Renal pelvis (tissue), 1 donor: ENCODE measurements at regions not wholly inside any gene's neighbourhood (a gene's known extent, or its start where the extent isn't known, plus 50 kb on each side); places are given as distances from the start of the nearest gene placed in this dataset.
"Not testable (repeated sequence)": the region's sequence is repeated elsewhere in the genome, so short reads cannot be mapped to it uniquely, and the experiment has no call there.

Experiments
- DNase-seq: peaks from one replicate; pipeline ENCODE4 v3.0.0-alpha.2; 2013

DNA sequence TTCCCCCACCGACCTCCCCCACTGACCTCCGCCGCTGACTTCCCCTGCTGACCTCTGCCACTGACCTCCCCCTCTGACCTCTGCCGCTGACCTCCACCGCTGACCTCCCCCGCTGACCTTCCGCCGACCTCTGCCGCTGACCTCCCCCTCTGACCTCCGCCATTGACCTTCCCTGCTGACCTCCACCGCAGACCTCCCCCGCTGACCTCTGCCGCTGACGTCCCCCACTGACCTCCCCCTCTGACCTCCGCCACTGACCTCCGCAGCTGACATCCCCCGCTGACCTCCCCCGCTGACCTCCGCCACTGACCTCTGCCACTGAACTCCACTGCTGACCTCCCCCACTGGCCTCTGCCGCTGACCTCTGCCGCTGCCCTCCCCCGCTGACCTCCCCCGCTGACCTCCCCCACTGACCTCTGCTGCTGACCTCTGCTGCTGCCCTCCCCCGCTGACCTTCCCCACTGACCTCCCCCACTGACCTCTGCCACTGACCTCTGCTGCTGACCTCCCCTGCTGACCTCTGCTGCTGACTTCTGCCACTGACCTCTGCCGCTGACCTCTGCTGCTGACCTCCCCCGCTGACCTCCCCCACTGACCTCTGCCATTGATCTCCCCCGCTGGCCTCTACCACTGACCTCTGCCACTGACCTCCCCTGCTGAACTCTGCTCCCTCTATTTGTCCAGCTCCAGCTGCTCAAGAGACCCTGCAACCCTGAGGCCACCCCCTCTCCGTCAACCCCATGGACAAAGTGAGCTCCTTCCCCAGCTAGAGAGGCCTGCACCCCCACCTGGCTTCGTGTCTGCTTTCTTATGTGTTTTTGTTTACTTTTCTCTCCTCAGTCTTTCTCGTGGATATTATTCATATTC is 91.4 kb upstream of the AFDN start:
- no peak for DNase-seq

DNA sequence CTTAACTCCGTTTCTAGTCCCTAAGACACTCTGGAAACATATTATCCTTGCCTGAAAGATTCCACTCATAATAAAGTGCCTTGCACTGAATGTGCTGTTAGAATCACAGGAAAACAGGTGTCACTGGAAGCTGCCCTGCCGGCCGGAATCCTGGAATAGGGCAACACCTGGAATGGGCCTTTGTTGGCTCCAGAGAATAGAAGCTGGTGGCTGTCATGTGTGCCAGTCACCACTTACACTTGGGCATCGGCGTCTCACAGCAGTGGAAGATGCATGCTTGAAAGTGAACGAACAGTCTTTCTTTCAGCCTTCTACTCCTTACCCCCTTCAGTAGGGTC is 90.8 kb upstream of the AFDN start:
- no peak for DNase-seq

DNA sequence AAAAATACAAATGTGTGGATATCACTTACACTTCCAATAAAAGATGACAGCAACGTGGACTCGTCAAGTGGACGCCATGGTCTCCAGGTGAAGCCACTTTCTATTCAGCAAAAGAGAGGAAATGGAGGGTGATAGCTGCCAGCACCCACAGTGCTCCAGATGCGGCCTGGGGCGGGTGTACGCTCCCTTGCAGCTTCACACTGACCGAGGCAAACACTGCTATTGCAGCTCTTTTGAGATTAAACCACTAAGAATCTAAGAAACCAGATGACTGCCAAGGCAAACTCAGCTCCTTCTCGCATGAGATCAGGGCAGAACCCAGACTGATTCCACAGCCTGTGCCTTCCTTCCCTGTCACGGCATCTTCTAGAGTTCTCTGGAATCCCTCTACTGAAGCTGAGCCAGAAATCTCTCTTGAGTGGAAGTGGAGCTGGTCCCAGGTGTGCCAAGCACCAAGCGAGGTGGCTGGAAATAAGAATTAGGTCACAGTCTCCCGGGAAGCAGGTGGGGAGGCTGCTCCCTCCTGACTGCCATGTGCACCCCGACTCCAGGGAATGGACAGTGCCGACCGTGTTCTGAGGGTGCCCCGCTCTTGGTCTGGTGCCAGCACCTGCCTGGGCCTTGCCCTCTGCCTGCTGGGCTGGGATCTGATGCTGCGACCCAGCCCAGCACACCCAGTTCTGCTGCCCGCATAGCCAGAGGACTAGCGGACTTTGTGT is 90.1 kb upstream of the AFDN start:
- no peak for DNase-seq

DNA sequence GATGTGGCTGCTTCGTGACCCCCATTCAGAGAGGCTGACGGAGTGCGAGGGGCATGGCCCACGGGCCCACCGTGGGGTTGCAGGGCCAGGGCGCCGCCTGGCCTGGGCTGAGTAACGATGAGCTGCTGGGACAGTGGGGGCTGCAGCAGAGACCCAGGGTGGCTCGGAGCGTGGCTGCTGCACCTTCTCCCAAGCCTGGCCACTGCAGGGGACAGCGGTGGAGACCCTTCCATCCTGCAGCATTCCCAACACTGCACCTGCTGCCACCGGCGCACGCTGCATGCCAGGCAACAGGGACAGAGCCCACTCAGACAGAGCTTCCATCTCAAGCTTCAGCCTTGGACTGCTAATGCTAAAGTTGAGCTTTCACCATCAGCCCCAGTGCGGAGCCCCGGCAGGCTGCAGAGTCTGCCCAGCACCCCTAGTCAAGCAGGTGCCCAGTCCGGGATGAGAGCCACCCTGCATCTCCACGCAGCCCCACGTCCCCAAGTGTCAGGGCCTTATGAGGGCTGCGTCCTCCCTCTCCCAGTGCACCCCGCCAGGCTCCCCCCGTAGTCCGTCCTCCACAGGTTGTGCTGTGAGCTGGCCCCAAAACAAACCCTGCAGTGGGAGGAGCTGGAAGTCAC is 89.4 kb upstream of the AFDN start:
- DNase-seq: no peak

DNA sequence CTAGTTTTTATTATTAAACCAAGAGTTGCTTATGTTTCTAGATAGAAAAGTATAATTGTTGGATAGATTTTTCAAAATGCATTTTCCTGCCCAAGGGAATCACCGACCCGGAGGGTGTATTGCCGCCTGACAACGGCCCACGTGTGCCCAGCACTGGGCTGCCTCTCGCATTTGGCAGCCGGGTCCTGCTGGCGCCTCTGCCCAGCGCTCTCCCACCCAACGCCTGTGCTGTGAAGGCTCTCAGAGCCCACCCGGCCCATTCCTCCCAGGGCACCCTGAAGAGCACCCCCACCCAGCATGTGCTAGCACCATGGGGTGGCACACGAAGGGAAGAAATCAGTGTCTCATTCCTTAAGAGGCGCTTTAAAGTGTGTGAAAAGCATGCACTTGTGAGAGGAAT is 88.3 kb upstream of the AFDN start:
- DNase-seq: no peak

DNA sequence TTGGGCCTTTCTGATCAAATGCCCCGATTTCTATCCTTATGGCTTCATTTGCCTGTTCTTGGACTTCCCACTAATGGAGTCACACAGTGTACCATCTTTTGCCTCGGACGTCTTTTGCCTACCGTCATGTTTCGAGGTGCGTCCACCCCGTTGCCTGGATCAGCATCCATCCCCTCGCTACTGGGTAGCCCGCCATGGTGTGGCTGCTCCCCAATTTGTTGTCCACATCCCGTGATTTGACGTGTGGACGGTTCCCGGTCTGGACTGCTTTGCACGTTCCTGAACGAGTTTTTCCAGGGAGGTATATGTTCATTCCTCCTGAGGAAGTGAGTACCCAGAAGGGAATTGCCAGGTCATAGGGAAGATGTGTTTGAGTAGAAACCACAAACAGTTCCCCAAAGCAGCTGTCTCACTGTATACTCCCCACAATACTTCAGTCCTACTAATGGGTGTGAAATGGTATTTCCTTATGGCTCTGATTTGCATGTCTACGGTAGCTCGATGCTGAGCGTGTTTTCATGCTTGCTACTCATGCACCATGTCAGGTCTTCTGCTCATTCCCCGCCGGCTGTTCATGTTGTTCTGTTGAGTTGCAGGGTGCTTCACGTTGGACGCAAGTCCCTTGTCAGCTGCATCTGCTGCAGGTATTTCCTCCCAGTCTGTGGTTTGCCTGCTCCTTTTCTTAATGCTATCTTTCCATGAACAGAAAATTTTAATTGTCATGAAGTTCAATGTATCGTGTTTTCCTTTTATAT is 86.8 kb upstream of the AFDN start:
- no peak for DNase-seq

DNA sequence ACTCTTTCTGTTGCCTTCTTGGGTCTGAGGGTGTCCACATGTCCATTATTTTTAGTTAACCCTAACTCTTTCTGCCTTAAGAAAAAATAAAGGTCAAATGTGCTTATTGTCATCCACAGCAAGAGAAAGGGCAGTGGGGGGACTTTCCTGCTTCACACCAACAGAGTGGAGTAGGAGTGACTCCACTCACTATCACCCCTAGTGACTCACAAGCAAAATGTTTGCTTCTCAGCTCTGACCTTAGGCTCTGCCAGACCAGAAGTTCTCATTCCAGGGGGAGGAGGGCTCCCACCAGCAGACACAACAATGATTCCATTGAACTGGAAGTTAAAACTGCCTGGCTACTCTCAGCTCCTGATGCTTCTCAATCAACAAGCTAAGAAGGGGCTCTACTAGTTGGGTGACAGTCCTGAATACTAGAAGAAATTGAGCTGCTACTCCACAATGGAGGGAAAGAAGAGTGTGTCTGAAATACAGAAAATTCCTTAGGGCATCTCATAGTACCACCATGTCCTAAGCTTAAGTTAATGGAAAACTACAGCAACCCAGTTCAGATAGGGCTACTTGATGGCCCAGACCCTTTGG is 83.9 kb upstream of the AFDN start:
- DNase-seq: no peak

DNA sequence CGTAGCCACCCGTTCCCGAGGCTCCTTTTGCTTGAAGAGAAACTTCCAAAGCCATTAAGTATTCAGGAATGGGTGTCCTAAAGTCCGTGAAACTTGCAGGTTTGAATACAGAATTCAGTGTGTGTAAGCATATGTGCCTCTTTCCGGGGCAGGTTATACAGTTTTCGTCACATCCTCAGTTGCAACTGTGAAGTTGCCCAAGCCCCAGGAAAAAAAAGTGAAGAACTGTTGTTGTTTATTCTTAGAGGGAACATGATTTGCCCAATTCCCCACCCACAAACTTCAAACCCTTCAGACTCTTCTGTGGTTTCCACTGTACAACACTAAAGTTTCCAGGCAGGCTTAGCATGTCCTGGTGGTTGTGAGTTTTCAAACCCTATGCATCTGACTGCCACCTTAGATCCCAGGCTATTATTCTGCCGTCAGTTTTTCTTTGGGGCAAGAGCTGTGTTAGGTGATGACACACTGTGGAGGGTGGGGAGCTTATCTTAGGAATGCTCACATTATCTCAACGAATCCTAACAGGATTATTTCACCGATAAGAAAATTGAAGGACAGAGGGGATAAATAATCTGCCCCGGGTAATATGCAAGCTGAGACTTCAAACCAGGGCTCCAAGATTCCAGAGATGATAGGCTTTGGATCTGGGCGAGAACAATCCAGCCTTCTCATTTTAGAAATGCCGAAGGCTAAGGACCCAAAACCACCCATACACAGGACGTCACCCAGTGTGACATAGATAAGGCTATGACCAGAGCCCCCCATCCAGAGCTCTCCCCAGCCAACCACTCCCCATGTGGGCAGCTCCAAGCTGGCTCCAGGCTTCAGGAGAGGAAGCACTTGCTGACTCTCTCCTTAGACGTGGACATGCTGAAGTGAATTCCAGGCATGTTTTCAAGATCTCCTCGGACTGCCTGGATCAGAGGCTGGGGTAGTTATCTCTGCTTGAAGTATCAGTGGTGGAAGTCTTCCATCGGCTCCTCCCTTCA is 81.7 kb upstream of the AFDN start:
- no peak for DNase-seq

DNA sequence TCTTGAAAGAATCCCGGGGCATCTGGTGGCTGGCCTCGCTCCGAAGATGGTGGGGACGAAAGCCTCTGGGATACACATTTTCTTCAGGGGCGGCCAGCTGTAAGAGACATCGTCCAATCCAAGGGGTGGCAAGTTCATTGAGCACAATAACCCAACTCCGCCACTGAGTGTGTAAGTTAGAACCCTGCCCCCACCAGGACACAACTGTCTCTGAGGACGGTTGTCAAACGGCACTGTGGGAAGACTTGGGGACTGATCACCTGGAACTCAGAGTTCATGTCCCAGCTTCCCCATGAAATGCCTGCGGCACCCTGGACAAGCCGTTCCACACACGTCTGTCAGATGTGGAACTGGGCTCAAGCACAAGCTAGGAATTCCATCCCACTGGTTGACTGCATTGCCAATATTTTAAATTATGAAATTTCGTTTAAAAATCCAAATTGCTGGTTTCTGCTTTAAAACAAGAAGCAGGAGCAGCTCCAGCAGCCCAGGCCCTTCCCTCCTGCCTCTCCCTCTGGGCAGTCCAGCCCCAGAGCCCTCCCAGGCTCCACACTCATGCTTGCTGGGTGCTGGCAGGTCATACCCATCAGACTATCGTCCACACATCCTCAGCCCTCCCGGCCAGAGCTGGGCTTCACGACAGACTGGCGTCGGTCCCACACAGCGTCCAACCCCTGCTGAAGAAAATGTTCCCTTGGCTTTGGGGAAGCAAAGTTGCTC is 80.9 kb upstream of the AFDN start:
- no peak for DNase-seq

DNA sequence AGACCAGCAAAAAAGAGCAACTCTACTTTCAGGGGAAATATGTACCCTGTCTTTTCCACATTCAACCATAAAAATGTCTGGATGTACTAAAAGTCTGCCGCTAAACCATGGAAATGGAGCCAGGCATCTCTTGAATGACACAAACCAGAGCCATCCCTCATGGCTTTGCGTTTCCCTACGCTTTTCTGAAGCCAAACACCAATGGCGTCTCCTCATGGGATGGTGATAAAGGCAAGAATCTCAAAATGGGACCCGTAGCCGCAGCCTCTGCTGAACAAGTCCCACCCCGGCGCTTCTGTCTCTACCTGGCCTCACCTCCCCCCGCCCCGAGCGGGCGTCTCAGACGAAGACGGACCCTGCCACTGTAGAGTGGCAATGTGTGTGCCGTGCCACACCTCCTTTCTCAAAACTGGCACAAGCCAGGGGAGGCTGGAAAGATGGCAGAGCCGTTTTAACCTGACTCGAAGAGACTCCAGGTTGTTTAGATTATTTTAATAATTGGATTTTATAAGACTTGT is 80.3 kb upstream of the AFDN start:
- no peak for DNase-seq

DNA sequence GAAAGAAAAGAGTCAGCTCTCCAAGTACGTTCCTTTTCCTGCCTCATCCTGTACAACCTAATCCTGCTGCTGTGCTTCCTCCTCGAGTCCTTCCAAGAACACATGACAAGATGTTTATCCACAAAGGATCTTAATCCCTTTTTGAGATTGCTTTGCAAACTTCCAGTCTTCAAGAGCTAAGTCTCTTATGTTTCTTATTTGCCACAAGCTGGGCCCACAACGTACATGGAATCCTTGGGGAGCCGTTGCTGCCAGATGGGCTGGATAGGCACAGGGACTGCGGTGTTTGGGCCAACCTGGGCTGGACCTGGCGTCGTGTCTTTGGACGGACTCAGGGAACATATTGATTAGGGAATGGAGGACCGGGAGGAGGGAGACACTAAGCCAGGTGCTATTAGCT is 79.7 kb upstream of the AFDN start:
- DNase-seq: no peak

DNA sequence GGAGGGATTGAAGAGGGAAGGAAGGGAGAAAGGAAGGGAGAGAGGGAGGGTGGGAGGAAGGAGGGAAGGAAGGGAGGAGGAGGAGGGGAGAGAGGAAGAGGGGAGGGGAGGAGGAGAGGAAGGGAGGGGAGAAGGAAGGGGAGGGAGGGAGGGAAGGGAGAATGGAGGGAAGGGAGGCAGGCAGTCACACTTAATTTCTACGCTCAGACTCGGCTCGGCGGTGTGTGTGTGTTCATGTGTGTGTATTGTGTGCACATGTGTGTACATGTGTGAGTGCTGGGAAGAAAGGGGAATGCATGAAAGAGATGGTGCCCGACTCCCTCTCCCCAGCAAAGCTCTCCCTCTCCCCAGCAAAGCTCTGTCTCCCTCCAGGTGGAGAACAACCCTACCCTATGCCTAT is 79.1 kb upstream of the AFDN start:
- no peak for DNase-seq

DNA sequence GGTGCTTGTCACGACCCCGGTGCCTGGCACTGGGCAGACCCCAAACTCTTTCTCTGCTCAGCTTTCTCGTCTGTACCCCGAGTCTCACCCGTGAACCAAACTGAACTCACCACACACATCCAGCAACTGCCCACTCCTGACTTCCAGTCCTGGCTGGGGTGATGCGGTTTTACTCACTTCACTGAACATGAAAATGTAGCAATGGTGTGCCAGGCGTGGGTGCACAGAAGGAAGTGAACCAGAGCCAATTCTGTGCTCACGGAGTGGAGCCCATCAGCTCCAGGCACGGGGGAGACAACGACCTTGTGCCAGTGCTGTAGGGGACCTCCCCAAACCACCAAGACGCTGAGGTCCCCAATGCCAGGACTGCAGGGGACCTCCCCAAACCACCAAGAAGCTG is 78.7 kb upstream of the AFDN start:
- DNase-seq: no peak

DNA sequence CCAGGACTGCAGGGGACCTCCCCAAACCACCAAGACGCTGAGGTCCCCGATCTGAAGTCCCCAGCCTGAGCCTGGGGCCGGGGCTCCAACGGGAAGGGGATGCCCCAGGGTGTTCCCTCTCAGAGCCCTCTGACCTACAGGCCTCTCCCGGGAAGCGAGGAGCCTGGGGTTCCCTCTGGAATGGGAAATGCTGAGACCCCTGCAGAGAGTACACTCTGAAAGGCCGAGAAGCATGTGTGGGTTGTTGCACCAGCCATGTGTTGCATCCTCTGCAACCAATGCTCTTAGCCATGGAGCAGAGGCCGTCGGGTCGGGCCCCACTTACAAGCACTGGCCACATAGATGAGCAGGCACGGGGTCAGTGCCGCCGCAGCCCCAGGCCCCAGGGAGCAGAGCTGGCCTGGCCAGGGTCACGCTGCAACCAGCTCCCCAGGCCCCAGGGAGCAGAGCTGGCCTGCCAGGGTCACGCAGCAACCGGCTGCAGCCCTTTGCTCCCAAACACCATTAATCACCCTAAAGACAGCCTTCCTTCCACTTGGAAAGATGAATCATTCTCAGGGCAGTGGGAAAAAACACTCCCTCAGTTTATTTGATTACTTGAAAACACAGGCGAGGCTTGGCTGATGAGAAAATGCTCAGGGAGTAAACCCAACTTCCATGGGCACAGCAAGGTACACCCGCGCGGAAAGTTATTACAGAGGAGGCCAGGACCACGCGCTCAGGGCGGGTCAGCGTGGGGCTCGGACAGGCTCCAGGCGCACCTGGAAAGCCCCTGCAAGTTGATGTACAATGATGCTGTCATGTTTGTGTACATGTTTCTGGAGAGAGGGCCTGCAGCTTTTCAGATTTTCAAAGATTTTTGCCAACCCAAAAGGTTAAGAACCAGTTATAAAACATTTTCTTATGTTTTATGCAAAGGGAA is 78.0 kb upstream of the AFDN start:
- no peak for DNase-seq

DNA sequence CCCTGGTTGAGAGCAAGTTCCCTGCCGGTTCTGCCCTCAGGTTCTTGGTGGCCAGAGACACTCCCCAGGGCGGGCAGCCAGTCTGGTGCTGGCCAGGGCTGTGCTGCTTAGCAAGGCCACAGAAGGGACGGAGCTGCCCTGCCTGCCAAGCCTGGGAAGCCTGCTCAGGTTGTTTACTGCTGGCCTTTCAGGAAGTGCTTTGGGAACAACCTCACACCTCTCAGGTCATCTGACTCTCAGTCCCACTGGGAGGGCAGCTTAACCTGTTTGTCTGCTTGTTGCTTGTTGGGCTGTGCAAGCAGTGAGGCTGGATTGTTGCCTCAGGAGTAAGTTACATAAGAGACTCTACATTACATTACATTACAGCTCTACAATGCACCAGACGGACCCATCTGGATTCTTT is 75.8 kb upstream of the AFDN start:
- DNase-seq: peak; percentile 80

DNA sequence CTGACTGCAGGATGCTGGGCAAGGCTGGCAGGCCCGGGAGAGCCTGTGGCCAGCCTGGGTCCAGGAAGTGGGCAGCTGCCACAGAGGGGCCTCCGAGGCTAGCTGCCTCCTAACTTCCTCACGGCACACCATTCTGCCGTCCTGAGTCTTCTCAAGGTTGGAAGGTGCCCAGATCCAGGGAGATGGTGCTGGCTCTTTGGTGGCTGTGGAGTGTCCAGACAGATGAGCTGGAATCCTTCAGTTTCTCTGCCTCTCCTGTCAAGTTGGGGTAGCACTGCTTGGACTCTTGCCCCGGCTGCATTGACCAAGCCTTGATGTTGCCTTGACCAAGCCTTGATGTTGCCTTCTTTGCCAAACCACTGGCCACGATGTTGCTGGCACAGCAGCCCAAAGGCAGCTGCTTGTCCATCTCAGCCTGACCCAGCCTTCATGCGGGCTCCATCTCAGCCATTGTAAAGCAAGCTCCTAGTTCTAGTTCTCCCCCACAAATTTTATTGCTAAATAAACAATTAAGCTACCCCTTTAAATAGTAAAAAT is 75.1 kb upstream of the AFDN start:
- DNase-seq: no peak

DNA sequence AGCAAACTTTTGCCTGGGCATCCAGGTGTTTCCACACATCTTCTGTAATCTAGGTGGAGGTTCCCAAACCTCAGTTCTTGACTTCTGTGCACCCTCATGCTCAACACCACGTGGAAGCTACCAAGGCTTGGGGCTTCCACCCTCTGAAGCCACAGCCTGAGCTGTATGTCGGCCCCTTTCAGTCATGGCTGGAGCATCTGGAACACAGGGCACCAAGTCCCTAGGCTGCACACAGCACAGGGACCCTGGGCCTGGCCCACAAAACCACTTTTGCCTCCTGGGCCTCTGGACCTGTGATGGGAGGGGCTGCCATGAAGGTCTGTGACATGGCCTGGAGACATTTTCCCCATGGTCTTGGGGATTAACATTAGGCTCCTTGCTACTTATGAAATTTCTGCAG is 73.4 kb upstream of the AFDN start:
- DNase-seq: not testable (repeated sequence)

DNA sequence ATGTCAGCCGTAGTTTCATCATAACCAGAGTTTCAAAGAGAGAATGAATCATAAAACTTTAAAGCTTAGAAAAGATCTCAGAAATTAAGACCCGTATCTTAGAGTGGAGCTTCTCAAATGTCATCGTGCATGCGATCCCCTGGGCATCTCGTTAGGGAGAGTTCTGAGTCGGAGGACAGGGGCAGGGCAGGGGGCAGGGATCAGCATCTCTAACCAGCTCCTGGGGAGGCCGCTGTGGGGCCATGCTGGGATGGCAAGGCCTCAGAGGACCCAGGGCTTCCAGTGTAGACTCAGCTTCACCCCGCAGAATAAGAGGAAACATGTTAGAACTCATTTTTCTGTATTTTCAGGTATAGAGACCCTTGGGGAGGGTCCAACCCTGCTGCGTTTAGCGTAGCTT is 72.0 kb upstream of the AFDN start:
- DNase-seq: no peak
